G401.6 (cell line): ENCODE measurements at regions not wholly inside any gene's neighbourhood (a gene's known extent, or its start where the extent isn't known, plus 50 kb on each side); places are given as distances from the start of the nearest gene placed in this dataset.

ENCODE experiments used
- FAIRE-seq: peaks from 2 replicates; lab custom pipeline; 2012; peaks lifted over from hg19 to GRCh38; lab: Jason Lieb, UNC

DNA sequence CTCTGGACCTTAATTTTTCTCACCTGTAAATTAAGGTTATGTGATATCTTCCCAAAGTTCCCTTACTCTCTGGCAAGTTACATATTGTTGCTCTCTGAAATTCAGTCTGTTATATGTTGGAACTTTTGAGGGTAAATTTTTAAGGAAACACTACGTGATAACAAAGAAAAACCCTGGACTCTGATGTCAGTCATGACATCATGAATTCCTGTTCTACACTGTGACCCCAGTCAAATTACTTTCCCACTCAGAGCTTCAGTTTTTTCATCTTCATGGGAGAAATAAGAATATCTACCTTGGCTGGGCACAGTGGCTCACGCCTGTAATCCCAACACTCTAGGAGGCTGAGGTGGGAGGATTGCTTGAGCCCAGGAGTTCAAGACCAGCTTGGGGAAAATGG lies 164.6 kb upstream of the RALGAPA2 start:
- no peak for FAIRE-seq

- no peak for FAIRE-seq
These were observed 163.3 kb upstream of the RALGAPA2 start for GRCh38 chr20:20875716-20876115.

DNA sequence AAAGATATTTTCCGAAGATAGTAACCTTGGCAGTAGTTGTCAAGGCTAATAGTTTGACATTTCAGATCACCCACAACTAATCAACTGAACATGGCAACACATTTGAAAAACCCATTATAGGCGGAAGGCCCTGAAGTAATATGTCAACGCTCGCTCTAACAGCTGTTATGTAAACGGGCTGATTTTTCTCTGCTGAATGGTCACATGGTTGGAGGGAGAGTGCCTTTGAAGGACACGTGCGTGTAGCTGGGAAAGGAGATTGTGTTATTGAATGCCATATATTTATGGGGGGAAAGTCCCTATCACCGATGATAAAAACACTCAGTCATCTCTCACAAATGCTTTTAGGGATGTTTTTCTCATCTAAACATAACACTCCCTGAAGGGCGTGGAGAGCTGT lies 160.0 kb upstream of the RALGAPA2 start:
- no peak for FAIRE-seq

DNA sequence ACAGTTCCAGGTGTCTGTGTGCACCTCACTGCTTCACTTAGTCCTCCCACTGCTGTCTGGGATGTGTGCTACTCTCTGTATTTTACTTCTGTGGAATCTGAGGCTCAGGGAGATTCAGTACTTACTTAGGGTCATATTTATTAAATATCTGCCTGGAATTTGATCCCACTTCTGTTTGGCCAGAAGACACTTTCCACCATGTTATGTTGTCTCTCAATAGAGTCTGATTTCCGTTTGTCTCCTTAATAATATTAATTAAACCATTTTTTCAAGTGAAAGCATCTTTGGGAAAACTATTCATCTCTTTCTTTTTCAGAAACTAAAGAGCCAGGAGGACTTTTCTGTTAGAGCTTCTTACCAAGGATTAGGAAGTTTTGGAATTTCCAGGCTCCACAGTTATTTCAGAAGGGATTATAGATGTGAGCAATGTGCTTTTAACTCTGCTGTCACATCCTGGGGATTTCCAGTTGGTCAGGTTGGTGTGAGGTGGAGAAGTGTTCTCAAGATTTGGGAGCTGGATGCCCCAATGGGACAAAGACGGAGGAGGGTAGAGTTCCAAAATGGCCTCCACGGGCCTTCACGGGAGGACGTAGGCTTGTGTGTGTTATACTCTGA lies 156.8 kb upstream of the RALGAPA2 start:
- no peak for FAIRE-seq

DNA sequence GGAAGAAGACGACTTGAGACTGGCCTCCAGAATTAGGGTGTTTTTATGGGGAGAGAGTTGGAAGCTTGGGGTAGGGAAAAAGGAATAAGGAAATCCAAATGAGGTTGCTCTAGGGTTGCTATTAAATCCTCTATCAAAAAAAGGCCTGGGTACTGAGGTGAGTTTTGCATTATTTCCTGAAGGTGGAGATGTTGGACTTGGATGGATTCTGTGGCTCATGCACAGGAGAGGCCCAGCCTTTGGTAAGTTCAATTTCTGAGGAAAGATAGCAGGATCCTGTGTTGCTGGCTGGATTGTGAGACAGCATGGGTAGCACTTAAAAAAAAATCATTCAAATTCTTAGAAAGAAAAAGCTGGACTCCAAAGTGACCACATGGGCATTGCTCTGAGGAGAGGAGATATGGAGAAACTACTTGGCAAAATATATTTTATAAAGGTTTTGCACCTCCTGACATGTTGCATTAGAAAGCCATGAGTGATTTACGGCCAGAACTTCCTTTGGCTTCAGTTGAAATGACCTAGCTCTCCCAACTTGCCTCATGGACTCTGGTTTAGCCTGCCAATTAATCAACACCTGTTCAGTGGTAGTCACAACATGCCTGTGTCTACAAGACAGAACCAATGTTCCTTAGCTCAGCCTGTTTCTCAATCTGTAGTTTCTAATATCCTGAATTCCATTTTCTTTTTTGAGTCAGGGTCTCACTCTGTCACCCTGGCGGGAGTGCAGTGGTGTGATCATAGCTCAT lies 152.1 kb upstream of the RALGAPA2 start:
- FAIRE-seq, result no peak

GRCh38 chr20:20860078-20860806 lies 147.8 kb upstream of the RALGAPA2 start:
- peak; percentile 58 for FAIRE-seq

DNA sequence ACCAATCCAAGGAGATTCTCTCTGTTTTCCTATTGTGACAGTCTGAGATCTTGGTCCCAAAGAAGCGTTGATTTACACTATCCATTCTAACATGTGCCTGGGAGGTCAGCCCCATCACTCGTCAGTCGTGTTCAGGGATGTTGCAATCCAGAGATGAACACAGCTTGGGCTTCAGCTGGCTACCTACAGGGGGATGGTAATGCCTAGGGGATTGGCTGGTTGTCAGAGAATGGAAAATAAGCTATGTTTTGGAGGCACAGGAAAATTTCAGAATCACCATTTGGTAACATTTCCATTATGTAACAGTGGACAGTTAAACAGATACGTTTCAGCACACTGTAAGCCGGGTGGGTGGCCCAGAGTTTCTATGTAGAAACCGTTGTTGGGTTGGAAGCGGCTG lies 147.1 kb upstream of the RALGAPA2 start:
- FAIRE-seq, result no peak

- FAIRE-seq, result no peak
These were observed 144.5 kb upstream of the RALGAPA2 start for GRCh38 chr20:20856956-20857355.

GRCh38 chr20:20856306-20856705 lies 143.9 kb upstream of the RALGAPA2 start:
- FAIRE-seq, result no peak

GRCh38 chr20:20851385-20851784 lies 138.9 kb upstream of the RALGAPA2 start:
- FAIRE-seq, result no peak

- FAIRE-seq, result no peak
These were observed 138.0 kb upstream of the RALGAPA2 start for GRCh38 chr20:20850407-20850806.

GRCh38 chr20:20849161-20849560 lies 136.7 kb upstream of the RALGAPA2 start:
- FAIRE-seq, result no peak

DNA sequence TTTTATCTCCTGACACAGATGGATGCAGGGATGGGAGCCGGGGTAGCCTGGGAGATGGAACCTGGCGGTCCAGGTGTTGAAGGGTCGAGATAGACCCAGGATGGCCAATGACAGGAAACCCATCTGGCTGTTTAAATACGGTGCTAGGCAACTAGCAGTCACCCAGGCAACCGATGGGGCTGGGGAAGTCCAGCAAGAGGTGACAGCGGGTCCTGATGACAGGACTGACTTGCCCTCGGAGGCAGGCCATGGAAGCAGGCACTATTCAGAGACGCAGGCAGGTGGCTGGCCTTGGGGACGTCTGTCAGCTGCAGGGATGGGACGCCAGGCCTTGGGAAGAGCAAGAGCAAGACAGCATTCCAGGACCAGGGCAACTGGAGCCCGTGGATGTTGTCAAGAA lies 135.4 kb upstream of the RALGAPA2 start:
- no peak for FAIRE-seq

DNA sequence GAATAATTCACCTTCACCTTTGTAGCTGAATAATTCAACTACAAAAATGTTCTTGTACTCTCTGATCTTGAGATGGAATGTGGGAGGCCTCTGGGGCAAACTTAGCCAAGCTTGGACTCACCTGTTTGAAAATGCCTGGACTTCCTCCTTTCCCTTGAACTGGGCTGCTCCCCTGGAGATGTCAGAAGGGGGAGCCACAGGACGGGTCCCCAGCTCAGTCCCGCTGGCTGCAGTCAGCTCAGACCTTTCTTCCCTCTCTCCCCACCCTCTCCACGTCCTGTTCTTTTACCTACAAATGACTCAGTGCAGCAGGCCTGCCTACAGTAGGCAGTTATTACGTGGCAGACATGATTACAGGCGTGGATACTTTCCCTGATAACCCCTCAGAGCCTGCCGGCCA lies 131.5 kb upstream of the RALGAPA2 start:
- no peak for FAIRE-seq

DNA sequence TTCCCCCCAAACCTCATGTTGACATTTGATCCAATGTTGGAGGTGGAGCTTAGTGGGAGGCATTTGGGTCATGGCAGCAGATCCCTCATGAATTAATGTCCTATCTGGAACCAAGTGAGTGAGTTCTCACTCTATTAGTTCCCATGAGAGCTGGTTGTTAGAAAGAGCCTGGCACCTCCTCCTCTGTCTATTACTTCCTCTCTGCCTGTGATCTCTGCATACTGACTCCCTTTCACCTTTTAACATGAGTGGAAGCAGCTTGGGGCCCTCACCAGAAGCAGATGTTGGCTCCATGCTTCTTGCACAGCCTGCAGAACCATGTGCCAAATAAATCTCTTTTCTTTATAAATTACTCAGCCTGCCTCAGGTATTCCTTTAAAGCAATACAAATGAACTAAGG lies 127.3 kb upstream of the RALGAPA2 start:
- no peak for FAIRE-seq

GRCh38 chr20:20837574-20838021 lies 125.2 kb upstream of the RALGAPA2 start:
- FAIRE-seq, result peak; percentile 84

GRCh38 chr20:20836836-20837235 lies 124.4 kb upstream of the RALGAPA2 start:
- no peak for FAIRE-seq

DNA sequence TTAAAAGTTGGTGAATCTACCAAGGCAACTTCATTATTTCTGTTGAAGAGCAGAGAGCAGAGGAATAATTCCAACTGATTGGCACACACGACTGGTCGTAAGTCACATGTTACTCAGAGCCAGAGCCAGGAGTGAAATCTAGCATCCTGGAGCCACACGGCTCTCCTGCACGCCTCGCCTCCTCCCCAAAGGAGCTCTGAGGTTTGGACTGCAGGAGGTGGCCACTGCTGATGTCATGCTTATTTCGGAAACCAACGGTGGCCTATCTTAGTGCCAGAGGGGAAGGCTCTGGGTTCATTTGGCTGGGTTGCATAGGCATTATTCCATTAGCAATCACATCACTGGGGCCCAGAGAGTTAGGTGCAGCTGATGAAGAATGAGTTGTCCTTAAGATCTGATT lies 123.5 kb upstream of the RALGAPA2 start:
- FAIRE-seq, result no peak

DNA sequence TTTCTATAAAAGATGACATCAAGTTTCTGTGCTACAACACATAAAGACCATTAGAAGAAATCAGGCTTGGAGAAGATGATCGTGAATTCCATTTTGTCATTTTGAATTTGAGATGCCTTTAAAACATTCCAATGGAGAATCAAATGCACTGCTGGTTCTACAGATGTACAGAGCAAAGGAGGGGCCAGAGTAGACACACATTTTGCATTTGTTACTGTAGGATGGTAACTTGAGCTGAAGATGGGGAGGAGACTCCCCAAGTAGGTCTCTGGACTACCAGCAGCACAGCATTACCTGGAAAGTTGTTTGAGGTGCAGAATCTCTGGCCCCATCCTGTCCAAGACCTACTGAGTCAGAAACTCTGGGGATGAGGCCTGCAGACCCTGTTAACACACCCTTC lies 121.6 kb upstream of the RALGAPA2 start:
- no peak for FAIRE-seq

- FAIRE-seq, result no peak
These were observed 120.3 kb upstream of the RALGAPA2 start for GRCh38 chr20:20832715-20833114.

DNA sequence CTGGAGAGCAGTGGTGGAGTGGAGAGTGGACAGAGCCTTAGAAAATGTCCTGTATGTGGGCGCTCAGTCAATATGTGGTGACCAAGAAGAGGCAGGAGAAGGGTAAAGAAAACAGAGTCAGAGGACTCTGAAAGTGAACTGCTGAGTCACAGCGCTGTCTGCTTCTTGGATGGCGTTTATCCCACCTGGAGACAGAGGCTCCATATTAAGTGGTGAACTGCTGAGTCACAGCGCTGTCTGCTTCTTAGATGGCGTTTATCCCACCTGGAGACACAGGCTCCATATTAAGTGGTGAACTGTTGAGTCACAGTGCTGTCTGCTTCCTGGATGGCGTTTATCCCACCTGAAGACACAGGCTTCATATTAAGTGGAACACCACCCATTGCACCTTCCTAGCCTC lies 119.3 kb upstream of the RALGAPA2 start:
- FAIRE-seq, result no peak

- FAIRE-seq, result no peak
These were observed 117.2 kb upstream of the RALGAPA2 start for GRCh38 chr20:20829681-20830080.

DNA sequence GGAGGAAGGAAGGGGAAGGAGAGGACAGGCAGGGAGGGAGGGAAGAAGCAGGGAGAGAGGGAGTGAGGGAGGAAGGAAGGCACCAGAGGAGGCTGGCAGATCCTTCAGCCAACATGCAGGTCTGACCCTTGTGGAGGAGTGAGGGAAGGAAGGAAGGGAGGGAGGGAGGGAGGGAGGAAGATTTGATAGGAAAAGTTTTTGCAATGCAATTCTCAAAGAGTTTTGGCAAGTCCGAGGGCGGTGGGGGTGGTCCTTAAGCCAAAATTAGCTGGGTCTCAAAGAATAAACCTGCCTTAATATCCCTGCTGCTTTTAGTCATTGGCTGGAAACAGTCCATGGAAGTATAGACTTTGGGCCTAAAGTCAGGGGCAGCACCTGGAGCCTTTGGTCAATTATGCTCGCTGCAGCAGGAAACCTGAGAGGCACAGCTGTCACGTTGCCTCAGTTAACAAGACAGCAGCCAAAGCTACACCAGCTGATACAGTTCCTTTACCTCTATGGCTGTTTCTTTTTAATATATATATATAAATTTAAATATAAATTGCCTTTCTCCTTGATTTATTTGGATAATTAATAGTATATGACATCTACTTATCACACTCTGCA lies 115.7 kb upstream of the RALGAPA2 start:
- no peak for FAIRE-seq
